ENCODE measurements at regions not wholly inside any gene's neighbourhood (a gene's known extent, or its start where the extent isn't known, plus 50 kb on each side); places are given as distances from the start of the nearest gene placed in this dataset.

GRCh38 chr15:95594496-95594895 is 736.0 kb upstream of the NR2F2 start:
- TF ChIP-seq POLR2AphosphoS5 (IDR thresholded peaks at IDR 0.05; ENCODE audit: low read depth, low read length) (no peak), SIN3A (IDR thresholded peaks at IDR 0.05; ENCODE audit: borderline replicate concordance, insufficient read depth, low read length) (no peak)
- TF ChIP-seq, protein P1, sequence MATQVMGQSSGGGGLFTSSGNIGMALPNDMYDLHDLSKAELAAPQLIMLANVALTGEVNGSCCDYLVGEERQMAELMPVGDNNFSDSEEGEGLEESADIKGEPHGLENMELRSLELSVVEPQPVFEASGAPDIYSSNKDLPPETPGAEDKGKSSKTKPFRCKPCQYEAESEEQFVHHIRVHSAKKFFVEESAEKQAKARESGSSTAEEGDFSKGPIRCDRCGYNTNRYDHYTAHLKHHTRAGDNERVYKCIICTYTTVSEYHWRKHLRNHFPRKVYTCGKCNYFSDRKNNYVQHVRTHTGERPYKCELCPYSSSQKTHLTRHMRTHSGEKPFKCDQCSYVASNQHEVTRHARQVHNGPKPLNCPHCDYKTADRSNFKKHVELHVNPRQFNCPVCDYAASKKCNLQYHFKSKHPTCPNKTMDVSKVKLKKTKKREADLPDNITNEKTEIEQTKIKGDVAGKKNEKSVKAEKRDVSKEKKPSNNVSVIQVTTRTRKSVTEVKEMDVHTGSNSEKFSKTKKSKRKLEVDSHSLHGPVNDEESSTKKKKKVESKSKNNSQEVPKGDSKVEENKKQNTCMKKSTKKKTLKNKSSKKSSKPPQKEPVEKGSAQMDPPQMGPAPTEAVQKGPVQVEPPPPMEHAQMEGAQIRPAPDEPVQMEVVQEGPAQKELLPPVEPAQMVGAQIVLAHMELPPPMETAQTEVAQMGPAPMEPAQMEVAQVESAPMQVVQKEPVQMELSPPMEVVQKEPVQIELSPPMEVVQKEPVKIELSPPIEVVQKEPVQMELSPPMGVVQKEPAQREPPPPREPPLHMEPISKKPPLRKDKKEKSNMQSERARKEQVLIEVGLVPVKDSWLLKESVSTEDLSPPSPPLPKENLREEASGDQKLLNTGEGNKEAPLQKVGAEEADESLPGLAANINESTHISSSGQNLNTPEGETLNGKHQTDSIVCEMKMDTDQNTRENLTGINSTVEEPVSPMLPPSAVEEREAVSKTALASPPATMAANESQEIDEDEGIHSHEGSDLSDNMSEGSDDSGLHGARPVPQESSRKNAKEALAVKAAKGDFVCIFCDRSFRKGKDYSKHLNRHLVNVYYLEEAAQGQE (IDR thresholded peaks at IDR 0.05; ENCODE audit: insufficient read depth in 1 of 2, low read depth in 2 of 2, low read length in 2 of 2) = no peak

All from PFSK-1 (cell line).